Natural killer cell (primary cell): ENCODE measurements at regions not wholly inside any gene's neighbourhood (a gene's known extent, or its start where the extent isn't known, plus 50 kb on each side); places are given as distances from the start of the nearest gene placed in this dataset.

ENCODE experiments used
- ATAC-seq, 3 donors: fragments of 150-1000 bp in 2 of 3; fragments of 200-7000 bp in 1 of 3; cut with Tn5 transposase; 1 replicate in 1 of 3; 2 replicates in 2 of 3; pipeline ENCODE4 v1.10.0; 2021; ENCODE audit warnings: mild to moderate bottlenecking in 2 of 3, moderate library complexity in 2 of 3
- DNase-seq, 2 donors: peaks; one replicate each; pipeline versions ENCODE4 v3.0.0 to v3.0.0-alpha.2; 2013 to 2021; ENCODE audit warnings: mixed read lengths in 1 of 2
- H3K27ac ChIP-seq: one replicate; pipeline ENCODE4 v1.5.1; 2013; ENCODE audit warnings: mild to moderate bottlenecking, low read length
- H3K27me3 ChIP-seq: one replicate; pipeline ENCODE4 v1.6.1; 2013; ENCODE audit warnings: low read length; ENCODE audit not compliant: control insufficient read depth, insufficient read depth
- H3K36me3 ChIP-seq: one replicate; pipeline ENCODE4 v1.6.1; 2013; ENCODE audit warnings: low read length; ENCODE audit not compliant: control insufficient read depth, insufficient read depth
- H3K4me1 ChIP-seq: one replicate; pipeline ENCODE4 v1.6.1; 2013; ENCODE audit warnings: low read length; ENCODE audit not compliant: control insufficient read depth, insufficient read depth
- H3K4me3 ChIP-seq: one replicate; pipeline ENCODE4 v1.5.1; 2013; ENCODE audit warnings: low read length
- H3K9me3 ChIP-seq: one replicate; pipeline ENCODE4 v1.6.1; 2013; ENCODE audit warnings: low read length; ENCODE audit not compliant: control insufficient read depth, insufficient read depth
- H3K27ac Mint-ChIP-seq, 2 donors: one replicate each; pipeline ENCODE4 v1.8.0; 2022; ENCODE audit warnings: mild to moderate bottlenecking in 2 of 2, mixed read lengths in 2 of 2, moderate library complexity in 1 of 2
- H3K27me3 Mint-ChIP-seq, 2 donors: one replicate each; pipeline ENCODE4 v1.8.0; 2022; ENCODE audit warnings: low read depth in 2 of 2, mixed read lengths in 2 of 2
- H3K36me3 Mint-ChIP-seq: one replicate; pipeline ENCODE4 v1.8.0; 2022; ENCODE audit warnings: mixed read lengths
- H3K4me1 Mint-ChIP-seq, 2 donors: one replicate each; pipeline ENCODE4 v1.8.0; 2022; ENCODE audit warnings: mixed read lengths in 2 of 2
- H3K4me3 Mint-ChIP-seq: one replicate; pipeline ENCODE4 v1.8.0; 2022; ENCODE audit warnings: mild to moderate bottlenecking, moderate library complexity, mixed read lengths
- H3K9me3 Mint-ChIP-seq, 2 donors: one replicate each; pipeline ENCODE4 v1.8.0; 2022; ENCODE audit warnings: mixed read lengths in 2 of 2
- WGBS: methylation state at CpG from one replicate; pipeline ENCODE4 v1.1.7; 2013; ENCODE audit warnings: missing lambda C conversion rate; ENCODE audit not compliant: insufficient coverage; 5-methylcytosine and 5-hydroxymethylcytosine counted together
- intact Hi-C: fragments of 100-400 bp; cut with micrococcal nuclease; formaldehyde crosslinking; loops from one replicate; pipeline ENCODE4 v1.14.2; 2022
- TF ChIP-seq, protein P1 (sequence below): fragments of 200-600 bp; IDR thresholded peaks from one replicate; pipeline ENCODE4 v1.8.0; 2022; ENCODE audit warnings: antibody characterized with exemption

DNA sequence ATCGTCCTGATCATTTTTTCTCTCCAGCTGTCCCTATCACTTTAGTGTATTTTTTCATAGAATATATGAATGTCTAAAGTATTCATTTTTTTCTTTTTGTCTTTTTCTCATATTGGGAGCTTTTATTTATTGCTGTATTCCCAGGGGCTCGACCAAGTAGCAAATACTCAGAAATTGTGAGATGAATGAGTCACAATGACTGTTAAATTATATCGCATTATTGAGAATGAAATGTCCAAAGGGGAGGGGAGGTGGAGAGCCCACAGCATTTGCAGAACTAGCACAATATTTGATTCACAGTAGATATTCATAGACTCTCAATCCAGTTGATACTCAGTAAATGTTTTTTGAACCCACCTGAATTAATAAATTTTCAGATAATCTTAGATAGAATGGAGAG lies 543.6 kb upstream of the FAM241A start:
- no peaks in the 10 kb centered on the region for H3K36me3 ChIP-seq
- WGBS = 69% methylated on average over 2 of the region's 3 CpGs
- DNase-seq (no peak), ATAC-seq (no peak)
- Mint-ChIP-seq H3K36me3 (no peaks in the 10 kb centered on the region), H3K27me3 (no peaks in the 10 kb centered on the region), H3K27ac (no peak overlapping the region), H3K4me1 (no peaks in the 10 kb centered on the region), H3K4me3 (no peak overlapping the region), H3K9me3 (peaks cover 4 to 10% of the 10 kb centered on the region in 2 donors)
- TF ChIP-seq, protein P1, sequence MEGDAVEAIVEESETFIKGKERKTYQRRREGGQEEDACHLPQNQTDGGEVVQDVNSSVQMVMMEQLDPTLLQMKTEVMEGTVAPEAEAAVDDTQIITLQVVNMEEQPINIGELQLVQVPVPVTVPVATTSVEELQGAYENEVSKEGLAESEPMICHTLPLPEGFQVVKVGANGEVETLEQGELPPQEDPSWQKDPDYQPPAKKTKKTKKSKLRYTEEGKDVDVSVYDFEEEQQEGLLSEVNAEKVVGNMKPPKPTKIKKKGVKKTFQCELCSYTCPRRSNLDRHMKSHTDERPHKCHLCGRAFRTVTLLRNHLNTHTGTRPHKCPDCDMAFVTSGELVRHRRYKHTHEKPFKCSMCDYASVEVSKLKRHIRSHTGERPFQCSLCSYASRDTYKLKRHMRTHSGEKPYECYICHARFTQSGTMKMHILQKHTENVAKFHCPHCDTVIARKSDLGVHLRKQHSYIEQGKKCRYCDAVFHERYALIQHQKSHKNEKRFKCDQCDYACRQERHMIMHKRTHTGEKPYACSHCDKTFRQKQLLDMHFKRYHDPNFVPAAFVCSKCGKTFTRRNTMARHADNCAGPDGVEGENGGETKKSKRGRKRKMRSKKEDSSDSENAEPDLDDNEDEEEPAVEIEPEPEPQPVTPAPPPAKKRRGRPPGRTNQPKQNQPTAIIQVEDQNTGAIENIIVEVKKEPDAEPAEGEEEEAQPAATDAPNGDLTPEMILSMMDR = no peak
- H3K27ac ChIP-seq = no peak overlapping the region
- no peaks in the 10 kb centered on the region for H3K9me3 ChIP-seq
- H3K4me1 ChIP-seq = no peaks in the 10 kb centered on the region
- intact Hi-C loops = no loop called here
- H3K27me3 ChIP-seq = no peaks in the 10 kb centered on the region
- no peak overlapping the region for H3K4me3 ChIP-seq

DNA sequence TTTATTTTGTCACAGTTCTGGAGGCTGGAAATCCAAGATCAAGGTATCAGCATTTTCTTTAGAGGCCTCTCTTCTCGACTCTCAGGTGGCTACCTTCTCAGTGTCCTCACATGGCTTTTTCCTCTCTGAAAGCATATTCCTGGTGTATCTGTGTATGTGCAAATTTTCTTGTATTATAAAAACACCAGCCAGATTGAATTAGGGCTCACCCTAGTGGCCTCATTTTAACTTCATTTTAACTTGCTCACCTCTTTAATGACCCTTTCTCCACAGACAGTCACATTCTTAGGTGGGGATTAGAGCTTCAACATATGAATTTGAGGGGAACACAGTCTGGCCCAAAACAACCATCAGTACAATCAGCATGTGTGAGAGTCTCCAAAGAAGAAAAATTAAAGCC lies 542.4 kb upstream of the FAM241A start:
- ATAC-seq = no peak
- H3K4me1 ChIP-seq = no peaks in the 10 kb centered on the region
- WGBS = 50% methylated on average over 1 of the region's 1 CpG
- H3K27me3 ChIP-seq = no peaks in the 10 kb centered on the region
- H3K9me3 ChIP-seq = no peaks in the 10 kb centered on the region
- Mint-ChIP-seq H3K27me3 (no peaks in the 10 kb centered on the region), H3K4me1 (no peaks in the 10 kb centered on the region), H3K36me3 (no peaks in the 10 kb centered on the region), H3K9me3 (peaks cover 4 to 10% of the 10 kb centered on the region in 2 donors), H3K4me3 (no peak overlapping the region), H3K27ac (no peak overlapping the region)
- no peaks in the 10 kb centered on the region for H3K36me3 ChIP-seq
- intact Hi-C loops = no loop called here
- no peak for DNase-seq
- TF ChIP-seq, protein P1 = no peak
- H3K27ac ChIP-seq = no peak overlapping the region
- H3K4me3 ChIP-seq = no peak overlapping the region

DNA sequence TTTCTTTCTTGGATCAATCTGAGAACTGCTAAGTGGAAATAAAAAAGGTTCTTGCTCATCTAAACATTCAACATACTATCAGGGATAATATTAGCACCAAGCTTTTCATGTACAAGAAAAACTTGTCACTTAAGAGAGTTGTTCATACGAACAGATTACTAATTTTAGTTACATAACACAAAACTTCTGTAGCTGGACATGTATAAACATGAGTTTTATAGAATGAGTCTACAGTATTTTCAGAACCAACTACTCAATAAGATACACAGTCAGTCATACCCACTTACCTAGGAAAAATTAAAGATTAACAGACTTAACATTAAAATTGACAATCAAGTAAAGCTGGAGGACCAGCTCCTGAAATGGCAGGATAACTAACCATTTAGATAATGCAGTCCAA lies 540.1 kb upstream of the FAM241A start:
- intact Hi-C loops = no loop called here
- DNase-seq (no peak), ATAC-seq (no peak)
- Mint-ChIP-seq H3K27ac (no peak overlapping the region), H3K9me3 (peaks cover 4 to 10% of the 10 kb centered on the region in 2 donors), H3K4me1 (no peaks in the 10 kb centered on the region), H3K27me3 (no peaks in the 10 kb centered on the region), H3K36me3 (no peaks in the 10 kb centered on the region), H3K4me3 (no peak overlapping the region)
- no CpG with 5 or more reads among the region's 1 CpG for WGBS
- TF ChIP-seq, protein P1 = no peak
- H3K27ac ChIP-seq = no peak overlapping the region
- no peaks in the 10 kb centered on the region for H3K9me3 ChIP-seq
- H3K27me3 ChIP-seq = no peaks in the 10 kb centered on the region
- no peaks in the 10 kb centered on the region for H3K36me3 ChIP-seq
- H3K4me1 ChIP-seq = no peaks in the 10 kb centered on the region
- H3K4me3 ChIP-seq = no peak overlapping the region

DNA sequence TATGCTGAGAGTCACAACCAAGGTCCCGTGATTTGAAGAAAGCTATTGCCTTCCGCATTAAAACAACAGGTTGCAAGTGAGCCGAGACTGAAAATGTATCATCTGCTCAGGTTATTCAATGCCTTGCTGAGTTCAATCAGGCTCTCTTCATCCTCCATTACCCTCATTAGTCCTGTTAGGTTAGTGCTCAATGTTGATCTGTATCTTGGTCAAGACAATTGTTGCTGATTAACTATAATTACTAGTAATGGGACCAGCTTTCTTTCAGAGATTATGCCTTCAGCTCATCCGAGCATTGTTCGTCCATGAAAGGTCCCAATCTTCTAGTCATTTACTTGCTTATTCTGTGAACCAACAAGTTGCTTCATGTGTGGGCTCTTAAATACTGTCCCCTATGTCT lies 534.6 kb upstream of the FAM241A start:
- H3K4me1 ChIP-seq = no peaks in the 10 kb centered on the region
- Mint-ChIP-seq H3K9me3 (peaks cover 0 to 2% of the 10 kb centered on the region in 2 donors), H3K36me3 (no peaks in the 10 kb centered on the region), H3K27ac (no peak overlapping the region), H3K27me3 (no peaks in the 10 kb centered on the region), H3K4me1 (no peaks in the 10 kb centered on the region), H3K4me3 (no peak overlapping the region)
- H3K27me3 ChIP-seq = no peaks in the 10 kb centered on the region
- ATAC-seq (no peak), DNase-seq (no peak)
- no peaks in the 10 kb centered on the region for H3K36me3 ChIP-seq
- no peaks in the 10 kb centered on the region for H3K9me3 ChIP-seq
- H3K4me3 ChIP-seq = no peak overlapping the region
- WGBS = 88% methylated on average over 5 of the region's 5 CpGs
- intact Hi-C loops = no loop called here
- no peak overlapping the region for H3K27ac ChIP-seq
- TF ChIP-seq, protein P1 = no peak
